ENCODE measurements at regions not wholly inside any gene's neighbourhood (a gene's known extent, or its start where the extent isn't known, plus 50 kb on each side); places are given as distances from the start of the nearest gene placed in this dataset.

- WGBS, 2 donors (ENCODE audit: extremely low coverage in 2 of 2, insufficient read length in 2 of 2, insufficient replicate concordance in 1 of 2): no CpG with 5 or more reads among the region's 5 CpGs
- H2AFZ ChIP-seq (ENCODE audit: low read length): no peak overlapping the region
- no peak for DNase-seq (ENCODE audit: low spot score)
- H2BK15ac ChIP-seq (ENCODE audit: low read length): no peak overlapping the region
- peaks cover 0 to 3% of the 10 kb centered on the region in 2 donors for H3K4me1 ChIP-seq (ENCODE audit: control insufficient read depth in 2 of 2, insufficient read depth in 1 of 2, low read depth in 1 of 2, low read length in 2 of 2)
- no peak overlapping the region for H2BK12ac ChIP-seq (ENCODE audit: low read length)
- no peaks in the 10 kb centered on the region for H3K79me1 ChIP-seq (ENCODE audit: low read depth, low read length)
- no peak overlapping the region for H3K14ac ChIP-seq (ENCODE audit: low read length)
- H2AK5ac ChIP-seq (ENCODE audit: low read depth, low read length): no peak overlapping the region
- peaks cover 3 to 23% of the 10 kb centered on the region in 2 donors for H3K9me3 ChIP-seq (replicated peaks in 1 of 2; ENCODE audit: control insufficient read depth in 2 of 2, insufficient read depth in 1 of 2, low read depth in 1 of 2, low read length in 2 of 2)
- H3K4ac ChIP-seq (ENCODE audit: low read length): no peak overlapping the region
- H4K8ac ChIP-seq (ENCODE audit: low read depth, low read length): no peak overlapping the region
- no peak overlapping the region for H3K4me3 ChIP-seq (ENCODE audit: low read length in 2 of 2)
- H3K27me3 ChIP-seq (ENCODE audit: control insufficient read depth in 3 of 3, insufficient read depth in 3 of 3, low read depth in 1 of 3, low read length in 3 of 3): no peaks in the 10 kb centered on the region
- no peak overlapping the region for H3K23ac ChIP-seq (ENCODE audit: low read depth, low read length, poor library complexity)
- H2BK5ac ChIP-seq (ENCODE audit: low read length): no peak overlapping the region
- H2BK120ac ChIP-seq (ENCODE audit: low read depth, low read length): no peak overlapping the region
- no peak overlapping the region for H4K91ac ChIP-seq (ENCODE audit: low read depth, low read length, poor library complexity)
- H3K27ac ChIP-seq (replicated peaks; ENCODE audit: low read length): no peak overlapping the region
- H3K36me3 ChIP-seq (replicated peaks in 1 of 2; ENCODE audit: control insufficient read depth in 2 of 2, insufficient read depth in 2 of 2, low read length in 2 of 2): no peaks in the 10 kb centered on the region
- no peak overlapping the region for H3K18ac ChIP-seq (ENCODE audit: low read length)
- H3K9ac ChIP-seq (ENCODE audit: low read depth, low read length, poor library complexity): no peak overlapping the region
- H3K4me2 ChIP-seq (ENCODE audit: insufficient read depth, low read length, poor library complexity, severe bottlenecking): no peak overlapping the region
These were observed 117.1 kb upstream of the TENM3 start for GRCh38 chr4:182126096-182126495.

DNA sequence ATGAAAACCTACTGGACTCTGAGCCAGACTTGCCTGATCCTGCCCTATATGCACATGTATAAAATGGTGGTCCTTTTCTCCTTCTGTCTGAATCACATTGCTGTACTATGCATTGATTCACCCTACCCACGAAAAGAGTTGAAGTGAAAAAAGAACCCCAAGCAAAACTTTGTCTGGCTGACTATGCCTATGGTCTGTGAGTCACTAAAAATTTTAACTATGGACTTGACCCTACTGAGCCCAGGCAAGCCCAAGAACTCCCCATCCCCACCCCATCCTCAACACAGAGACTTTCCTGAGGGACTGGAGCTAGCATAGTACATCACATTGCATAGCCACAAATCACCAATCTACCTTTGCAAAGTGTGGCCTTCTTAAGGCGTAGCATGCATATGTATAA is 116.6 kb upstream of the TENM3 start:
- Histone ChIP-seq H2BK15ac (ENCODE audit: low read length) (no peak overlapping the region), H4K91ac (ENCODE audit: low read depth, low read length, poor library complexity) (no peak overlapping the region), H3K36me3 (replicated peaks in 1 of 2; ENCODE audit: control insufficient read depth in 2 of 2, insufficient read depth in 2 of 2, low read length in 2 of 2) (no peaks in the 10 kb centered on the region), H3K79me1 (ENCODE audit: low read depth, low read length) (no peaks in the 10 kb centered on the region), H3K4me1 (ENCODE audit: control insufficient read depth in 2 of 2, insufficient read depth in 1 of 2, low read depth in 1 of 2, low read length in 2 of 2) (peaks cover 0 to 3% of the 10 kb centered on the region in 2 donors), H2BK5ac (ENCODE audit: low read length) (no peak overlapping the region), H3K23ac (ENCODE audit: low read depth, low read length, poor library complexity) (no peak overlapping the region), H3K27me3 (ENCODE audit: control insufficient read depth in 3 of 3, insufficient read depth in 3 of 3, low read depth in 1 of 3, low read length in 3 of 3) (no peaks in the 10 kb centered on the region), H4K8ac (ENCODE audit: low read depth, low read length) (no peak overlapping the region), H2AK5ac (ENCODE audit: low read depth, low read length) (no peak overlapping the region), H3K4me3 (ENCODE audit: low read length in 2 of 2) (no peak overlapping the region), H3K9me3 (replicated peaks in 1 of 2; ENCODE audit: control insufficient read depth in 2 of 2, insufficient read depth in 1 of 2, low read depth in 1 of 2, low read length in 2 of 2) (peaks cover 3 to 24% of the 10 kb centered on the region in 2 donors), H3K14ac (ENCODE audit: low read length) (no peak overlapping the region), H3K4me2 (ENCODE audit: insufficient read depth, low read length, poor library complexity, severe bottlenecking) (no peak overlapping the region), H3K9ac (ENCODE audit: low read depth, low read length, poor library complexity) (no peak overlapping the region), H3K27ac (replicated peaks; ENCODE audit: low read length) (no peak overlapping the region), H2BK12ac (ENCODE audit: low read length) (no peak overlapping the region), H2BK120ac (ENCODE audit: low read depth, low read length) (no peak overlapping the region), H2AFZ (ENCODE audit: low read length) (no peak overlapping the region), H3K4ac (ENCODE audit: low read length) (no peak overlapping the region), H3K18ac (ENCODE audit: low read length) (no peak overlapping the region)
- DNase-seq (ENCODE audit: low spot score): no peak
- no CpG with 5 or more reads among the region's 2 CpGs for WGBS, 2 donors (ENCODE audit: extremely low coverage in 2 of 2, insufficient read length in 2 of 2, insufficient replicate concordance in 1 of 2)

GRCh38 chr4:182133033-182133432 is 110.2 kb upstream of the TENM3 start:
- Histone ChIP-seq H3K79me1 (ENCODE audit: low read depth, low read length) (no peaks in the 10 kb centered on the region), H3K27me3 (ENCODE audit: control insufficient read depth in 3 of 3, insufficient read depth in 3 of 3, low read depth in 1 of 3, low read length in 3 of 3) (no peaks in the 10 kb centered on the region), H2BK15ac (ENCODE audit: low read length) (no peak overlapping the region), H2BK120ac (ENCODE audit: low read depth, low read length) (no peak overlapping the region), H3K4me1 (ENCODE audit: control insufficient read depth in 2 of 2, insufficient read depth in 1 of 2, low read depth in 1 of 2, low read length in 2 of 2) (peaks cover 8 to 26% of the 10 kb centered on the region in 2 donors), H2AFZ (ENCODE audit: low read length) (no peak overlapping the region), H3K18ac (ENCODE audit: low read length) (no peak overlapping the region), H3K4ac (ENCODE audit: low read length) (no peak overlapping the region), H2BK12ac (ENCODE audit: low read length) (no peak overlapping the region), H3K9ac (ENCODE audit: low read depth, low read length, poor library complexity) (no peak overlapping the region), H3K4me2 (ENCODE audit: insufficient read depth, low read length, poor library complexity, severe bottlenecking) (no peak overlapping the region), H3K9me3 (replicated peaks in 1 of 2; ENCODE audit: control insufficient read depth in 2 of 2, insufficient read depth in 1 of 2, low read depth in 1 of 2, low read length in 2 of 2) (peaks cover 0 to 4% of the 10 kb centered on the region in 2 donors), H2AK5ac (ENCODE audit: low read depth, low read length) (no peak overlapping the region), H3K14ac (ENCODE audit: low read length) (no peak overlapping the region), H3K27ac (replicated peaks; ENCODE audit: low read length) (no peak overlapping the region), H3K4me3 (ENCODE audit: low read length in 2 of 2) (no peak overlapping the region), H2BK5ac (ENCODE audit: low read length) (no peak overlapping the region), H4K8ac (ENCODE audit: low read depth, low read length) (no peak overlapping the region), H3K23ac (ENCODE audit: low read depth, low read length, poor library complexity) (no peak overlapping the region), H4K91ac (ENCODE audit: low read depth, low read length, poor library complexity) (no peak overlapping the region), H3K36me3 (replicated peaks in 1 of 2; ENCODE audit: control insufficient read depth in 2 of 2, insufficient read depth in 2 of 2, low read length in 2 of 2) (no peaks in the 10 kb centered on the region)
- no CpG with 5 or more reads among the region's 3 CpGs for WGBS, 2 donors (ENCODE audit: extremely low coverage in 2 of 2, insufficient read length in 2 of 2, insufficient replicate concordance in 1 of 2)
- no peak for DNase-seq (ENCODE audit: low spot score)

- Histone ChIP-seq H2BK5ac (ENCODE audit: low read length) (no peak overlapping the region), H2BK12ac (ENCODE audit: low read length) (no peak overlapping the region), H3K9ac (ENCODE audit: low read depth, low read length, poor library complexity) (no peak overlapping the region)
These were observed 108.9 kb upstream of the TENM3 start for GRCh38 chr4:182134261-182134660.

More at GRCh38 chr4:182134261-182134660, 108.9 kb upstream of the TENM3 start:
- Histone ChIP-seq H3K27me3 (ENCODE audit: control insufficient read depth in 3 of 3, insufficient read depth in 3 of 3, low read depth in 1 of 3, low read length in 3 of 3) (no peaks in the 10 kb centered on the region), H3K4me2 (ENCODE audit: insufficient read depth, low read length, poor library complexity, severe bottlenecking) (no peak overlapping the region), H2BK120ac (ENCODE audit: low read depth, low read length) (no peak overlapping the region), H3K4me1 (ENCODE audit: control insufficient read depth in 2 of 2, insufficient read depth in 1 of 2, low read depth in 1 of 2, low read length in 2 of 2) (peaks cover 8 to 27% of the 10 kb centered on the region in 2 donors), H3K4me3 (ENCODE audit: low read length in 2 of 2) (no peak overlapping the region), H2AK5ac (ENCODE audit: low read depth, low read length) (no peak overlapping the region), H3K18ac (ENCODE audit: low read length) (no peak overlapping the region), H3K9me3 (replicated peaks in 1 of 2; ENCODE audit: control insufficient read depth in 2 of 2, insufficient read depth in 1 of 2, low read depth in 1 of 2, low read length in 2 of 2) (peaks cover 0 to 4% of the 10 kb centered on the region in 2 donors), H2BK15ac (ENCODE audit: low read length) (no peak overlapping the region), H3K36me3 (replicated peaks in 1 of 2; ENCODE audit: control insufficient read depth in 2 of 2, insufficient read depth in 2 of 2, low read length in 2 of 2) (no peaks in the 10 kb centered on the region), H3K23ac (ENCODE audit: low read depth, low read length, poor library complexity) (no peak overlapping the region), H3K14ac (ENCODE audit: low read length) (no peak overlapping the region), H3K27ac (replicated peaks; ENCODE audit: low read length) (no peak overlapping the region), H3K4ac (ENCODE audit: low read length) (no peak overlapping the region), H2AFZ (ENCODE audit: low read length) (no peak overlapping the region), H4K8ac (ENCODE audit: low read depth, low read length) (no peak overlapping the region), H3K79me1 (ENCODE audit: low read depth, low read length) (no peaks in the 10 kb centered on the region), H4K91ac (ENCODE audit: low read depth, low read length, poor library complexity) (no peak overlapping the region)
- DNase-seq (ENCODE audit: low spot score): no peak

Data from neuronal stem cell (in vitro differentiated cells).